ENCODE measurements at regions not wholly inside any gene's neighbourhood (a gene's known extent, or its start where the extent isn't known, plus 50 kb on each side); places are given as distances from the start of the nearest gene placed in this dataset.

DNA sequence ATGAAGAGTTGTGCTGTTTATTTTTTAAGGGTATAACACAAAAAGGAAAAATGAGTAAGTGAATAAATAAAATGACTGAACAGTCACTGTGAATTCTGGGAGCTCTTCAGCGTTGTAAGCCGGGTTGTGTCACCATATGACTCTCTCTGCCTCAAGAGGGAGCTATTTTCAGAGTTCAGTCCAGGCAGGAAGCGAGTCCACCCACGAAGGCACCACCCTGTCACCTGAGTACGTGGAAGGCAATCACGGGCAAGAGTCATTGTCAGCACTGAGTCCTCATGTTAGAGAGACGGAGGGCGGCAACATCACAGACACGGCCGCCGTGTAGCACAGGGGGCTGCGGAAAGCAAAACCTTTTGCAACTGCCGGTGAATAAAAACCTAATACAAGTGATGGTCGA lies 227.6 kb downstream of the UTP18 start:
- no peaks in the 10 kb centered on the region for H3K79me2 ChIP-seq (replicated peaks; ENCODE audit: insufficient read depth)
- no peak overlapping the region for H3K4me3 ChIP-seq
- no peaks in the 10 kb centered on the region for H3K36me3 ChIP-seq (ENCODE audit: insufficient read depth)
- ATAC-seq: peak; percentile 89
- H3K9me2 ChIP-seq (ENCODE audit: insufficient read depth): no peaks in the 10 kb centered on the region; the same call in 1 of the 2 replicates
- DNase-seq (ENCODE audit: low spot score): peak; percentile 82
- peak overlapping the region; percentile 56; the same call in 1 of the 2 replicates for H3K27ac Mint-ChIP-seq
- H3K4me1 ChIP-seq (ENCODE audit: insufficient read depth): no peaks in the 10 kb centered on the region
- no peaks in the 10 kb centered on the region for H4K20me1 ChIP-seq (replicated peaks; ENCODE audit: insufficient read depth)
- H3F3A ChIP-seq (replicated peaks; ENCODE audit: low read depth): no peaks in the 10 kb centered on the region
- no peaks in the 10 kb centered on the region for H3K9me3 Mint-ChIP-seq
- no peaks in the 10 kb centered on the region for H3K27me3 ChIP-seq (ENCODE audit: insufficient read depth)
- H3K36me3 Mint-ChIP-seq (ENCODE audit: low read depth): no peaks in the 10 kb centered on the region
- TF ChIP-seq, protein P1, sequence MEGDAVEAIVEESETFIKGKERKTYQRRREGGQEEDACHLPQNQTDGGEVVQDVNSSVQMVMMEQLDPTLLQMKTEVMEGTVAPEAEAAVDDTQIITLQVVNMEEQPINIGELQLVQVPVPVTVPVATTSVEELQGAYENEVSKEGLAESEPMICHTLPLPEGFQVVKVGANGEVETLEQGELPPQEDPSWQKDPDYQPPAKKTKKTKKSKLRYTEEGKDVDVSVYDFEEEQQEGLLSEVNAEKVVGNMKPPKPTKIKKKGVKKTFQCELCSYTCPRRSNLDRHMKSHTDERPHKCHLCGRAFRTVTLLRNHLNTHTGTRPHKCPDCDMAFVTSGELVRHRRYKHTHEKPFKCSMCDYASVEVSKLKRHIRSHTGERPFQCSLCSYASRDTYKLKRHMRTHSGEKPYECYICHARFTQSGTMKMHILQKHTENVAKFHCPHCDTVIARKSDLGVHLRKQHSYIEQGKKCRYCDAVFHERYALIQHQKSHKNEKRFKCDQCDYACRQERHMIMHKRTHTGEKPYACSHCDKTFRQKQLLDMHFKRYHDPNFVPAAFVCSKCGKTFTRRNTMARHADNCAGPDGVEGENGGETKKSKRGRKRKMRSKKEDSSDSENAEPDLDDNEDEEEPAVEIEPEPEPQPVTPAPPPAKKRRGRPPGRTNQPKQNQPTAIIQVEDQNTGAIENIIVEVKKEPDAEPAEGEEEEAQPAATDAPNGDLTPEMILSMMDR (conservative IDR thresholded peaks at IDR 0.05; ENCODE audit: low read depth in 2 of 2): peak; percentile 78 to 81
- TF ChIP-seq CREB1 (CRISPR knock-in tag; IDR thresholded peaks at IDR 0.05; ENCODE audit: low read depth): peak; percentile 33; the same call in 1 of the 2 replicates
- no peak for TF ChIP-seq JUNB (IDR thresholded peaks at IDR 0.05; ENCODE audit: unreplicated experiment)
- H3K27me3 Mint-ChIP-seq (ENCODE audit: insufficient read depth, low read depth, poor library complexity): peaks cover 2% of the 10 kb centered on the region
- H3K4me2 ChIP-seq: no peak overlapping the region
- no peak overlapping the region for H3K4me3 Mint-ChIP-seq
- H2AFZ ChIP-seq: peak overlapping the region; percentile 67; the same call in 1 of the 2 replicates
- H3K4me1 Mint-ChIP-seq: peaks cover 5% of the 10 kb centered on the region; the same call in 2 of the 3 replicates
- H3K27ac ChIP-seq (ENCODE audit: low read depth): no peak overlapping the region

DNA sequence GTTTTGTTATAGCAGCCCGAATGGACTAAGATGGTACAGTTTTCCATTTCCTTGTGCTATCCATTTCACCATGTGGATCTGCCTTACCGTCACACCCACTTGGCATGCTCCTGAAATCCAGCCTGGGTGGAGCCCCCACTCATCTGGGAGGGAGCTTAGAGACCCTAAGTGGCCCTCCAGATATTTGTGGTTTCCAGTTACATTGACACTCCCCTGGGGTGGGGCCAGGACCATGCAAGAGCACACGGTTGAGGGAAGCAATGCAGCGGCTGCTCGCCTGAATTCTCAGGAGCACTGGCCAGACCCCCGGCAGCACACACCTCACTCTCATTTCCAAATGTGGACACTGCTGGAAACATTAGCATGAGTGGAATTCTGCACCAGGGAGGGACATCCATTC lies 231.1 kb downstream of the UTP18 start:
- H3K4me1 ChIP-seq (ENCODE audit: insufficient read depth): no peaks in the 10 kb centered on the region
- no peak overlapping the region for H3K4me2 ChIP-seq
- H3K9me2 ChIP-seq (ENCODE audit: insufficient read depth): no peaks in the 10 kb centered on the region; the same call in none of the 2 replicates
- peaks cover 5% of the 10 kb centered on the region; the same call in 2 of the 3 replicates for H3K4me1 Mint-ChIP-seq
- no peak overlapping the region for H3K27ac Mint-ChIP-seq
- no peaks in the 10 kb centered on the region for H3F3A ChIP-seq (replicated peaks; ENCODE audit: low read depth)
- no peak for DNase-seq (ENCODE audit: low spot score)
- H3K79me2 ChIP-seq (replicated peaks; ENCODE audit: insufficient read depth): no peaks in the 10 kb centered on the region
- ATAC-seq: no peak
- H3K4me3 ChIP-seq: no peak overlapping the region
- no peak overlapping the region for H3K4me3 Mint-ChIP-seq
- H3K9me3 Mint-ChIP-seq: no peaks in the 10 kb centered on the region
- no peaks in the 10 kb centered on the region for H3K27me3 ChIP-seq (ENCODE audit: insufficient read depth)
- no peaks in the 10 kb centered on the region for H4K20me1 ChIP-seq (replicated peaks; ENCODE audit: insufficient read depth)
- no peaks in the 10 kb centered on the region for H3K36me3 ChIP-seq (ENCODE audit: insufficient read depth)
- no peak overlapping the region; the same call in 1 of the 2 replicates for H2AFZ ChIP-seq
- H3K36me3 Mint-ChIP-seq (ENCODE audit: low read depth): no peaks in the 10 kb centered on the region
- TF ChIP-seq CREB1 (CRISPR knock-in tag; IDR thresholded peaks at IDR 0.05; ENCODE audit: low read depth): no peak
- peaks cover 3% of the 10 kb centered on the region for H3K27me3 Mint-ChIP-seq (ENCODE audit: insufficient read depth, low read depth, poor library complexity)
- H3K27ac ChIP-seq (ENCODE audit: low read depth): no peak overlapping the region

DNA sequence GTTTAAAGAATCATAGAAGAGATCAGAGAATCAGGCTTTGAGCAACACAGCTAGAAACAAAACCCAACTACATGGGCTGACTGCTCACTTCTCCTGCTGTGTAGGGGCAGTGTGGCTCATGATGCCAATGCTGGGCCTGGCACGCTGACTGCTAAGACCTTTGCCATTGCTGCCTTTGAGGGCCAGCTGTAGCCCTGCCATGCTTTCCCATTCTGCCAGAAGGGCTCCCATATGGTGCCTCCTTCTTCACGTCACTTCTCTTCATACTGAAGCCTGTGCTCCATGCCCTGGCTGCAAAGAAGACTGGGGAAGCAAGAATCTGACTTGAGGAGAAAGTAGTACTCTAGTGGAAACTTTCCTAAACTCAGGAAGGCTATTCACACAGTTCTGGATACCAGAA lies 232.9 kb downstream of the UTP18 start:
- Histone ChIP-seq H3K36me3 (ENCODE audit: insufficient read depth) (no peaks in the 10 kb centered on the region), H3K27ac (ENCODE audit: low read depth) (no peak overlapping the region), H3K4me2 (no peak overlapping the region), H3K27me3 (ENCODE audit: insufficient read depth) (no peaks in the 10 kb centered on the region), H3K9me2 (ENCODE audit: insufficient read depth) (peaks cover 2% of the 10 kb centered on the region), H3F3A (replicated peaks; ENCODE audit: low read depth) (no peaks in the 10 kb centered on the region), H3K79me2 (replicated peaks; ENCODE audit: insufficient read depth) (no peaks in the 10 kb centered on the region), H4K20me1 (replicated peaks; ENCODE audit: insufficient read depth) (no peaks in the 10 kb centered on the region), H2AFZ (no peak overlapping the region), H3K4me1 (ENCODE audit: insufficient read depth) (no peaks in the 10 kb centered on the region), H3K4me3 (no peak overlapping the region)
- no peak for DNase-seq (ENCODE audit: low spot score)
- no peak overlapping the region for H3K4me3 Mint-ChIP-seq
- H3K27me3 Mint-ChIP-seq (ENCODE audit: insufficient read depth, low read depth, poor library complexity): peaks cover 1% of the 10 kb centered on the region
- no peak for TF ChIP-seq ZNF331 (CRISPR knock-in tag; IDR thresholded peaks at IDR 0.05; ENCODE audit: low read depth)
- TF ChIP-seq POLR2AphosphoS5 (IDR thresholded peaks at IDR 0.05; ENCODE audit: low read depth): no peak
- no peak for TF ChIP-seq STAT1 (IDR thresholded peaks at IDR 0.05; ENCODE audit: unreplicated experiment)
- no peak for TF ChIP-seq EZH2phosphoT487 (IDR thresholded peaks at IDR 0.05; ENCODE audit: unreplicated experiment)
- no peak for TF ChIP-seq EZH2 (IDR thresholded peaks at IDR 0.05; ENCODE audit: low read depth, unreplicated experiment)
- TF ChIP-seq, protein P1 (conservative IDR thresholded peaks at IDR 0.05; ENCODE audit: low read depth in 2 of 2): no peak
- TF ChIP-seq ZNF114 (CRISPR knock-in tag; IDR thresholded peaks at IDR 0.05): no peak
- TF ChIP-seq CREB1 (CRISPR knock-in tag; IDR thresholded peaks at IDR 0.05; ENCODE audit: low read depth): no peak
- TF ChIP-seq, protein P2, sequence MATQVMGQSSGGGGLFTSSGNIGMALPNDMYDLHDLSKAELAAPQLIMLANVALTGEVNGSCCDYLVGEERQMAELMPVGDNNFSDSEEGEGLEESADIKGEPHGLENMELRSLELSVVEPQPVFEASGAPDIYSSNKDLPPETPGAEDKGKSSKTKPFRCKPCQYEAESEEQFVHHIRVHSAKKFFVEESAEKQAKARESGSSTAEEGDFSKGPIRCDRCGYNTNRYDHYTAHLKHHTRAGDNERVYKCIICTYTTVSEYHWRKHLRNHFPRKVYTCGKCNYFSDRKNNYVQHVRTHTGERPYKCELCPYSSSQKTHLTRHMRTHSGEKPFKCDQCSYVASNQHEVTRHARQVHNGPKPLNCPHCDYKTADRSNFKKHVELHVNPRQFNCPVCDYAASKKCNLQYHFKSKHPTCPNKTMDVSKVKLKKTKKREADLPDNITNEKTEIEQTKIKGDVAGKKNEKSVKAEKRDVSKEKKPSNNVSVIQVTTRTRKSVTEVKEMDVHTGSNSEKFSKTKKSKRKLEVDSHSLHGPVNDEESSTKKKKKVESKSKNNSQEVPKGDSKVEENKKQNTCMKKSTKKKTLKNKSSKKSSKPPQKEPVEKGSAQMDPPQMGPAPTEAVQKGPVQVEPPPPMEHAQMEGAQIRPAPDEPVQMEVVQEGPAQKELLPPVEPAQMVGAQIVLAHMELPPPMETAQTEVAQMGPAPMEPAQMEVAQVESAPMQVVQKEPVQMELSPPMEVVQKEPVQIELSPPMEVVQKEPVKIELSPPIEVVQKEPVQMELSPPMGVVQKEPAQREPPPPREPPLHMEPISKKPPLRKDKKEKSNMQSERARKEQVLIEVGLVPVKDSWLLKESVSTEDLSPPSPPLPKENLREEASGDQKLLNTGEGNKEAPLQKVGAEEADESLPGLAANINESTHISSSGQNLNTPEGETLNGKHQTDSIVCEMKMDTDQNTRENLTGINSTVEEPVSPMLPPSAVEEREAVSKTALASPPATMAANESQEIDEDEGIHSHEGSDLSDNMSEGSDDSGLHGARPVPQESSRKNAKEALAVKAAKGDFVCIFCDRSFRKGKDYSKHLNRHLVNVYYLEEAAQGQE (IDR thresholded peaks at IDR 0.05; ENCODE audit: unreplicated experiment): no peak
- TF ChIP-seq NANOG (IDR thresholded peaks at IDR 0.05; ENCODE audit: borderline replicate concordance): no peak
- H3K4me1 Mint-ChIP-seq: no peaks in the 10 kb centered on the region
- H3K36me3 Mint-ChIP-seq (ENCODE audit: low read depth): no peaks in the 10 kb centered on the region
- no peak for ATAC-seq
- no peaks in the 10 kb centered on the region for H3K9me3 Mint-ChIP-seq
- H3K27ac Mint-ChIP-seq: no peak overlapping the region
